ENCODE measurements at regions not wholly inside any gene's neighbourhood (a gene's known extent, or its start where the extent isn't known, plus 50 kb on each side); places are given as distances from the start of the nearest gene placed in this dataset.

- no peak for TF ChIP-seq CTCF (IDR thresholded peaks at IDR 0.05; ENCODE audit: low read length)
- no peak for TF ChIP-seq EZH2 (optimal IDR thresholded peaks at IDR 0.05; ENCODE audit: low read depth, low read length)
- TF ChIP-seq EZH2phosphoT487 (IDR thresholded peaks at IDR 0.05; ENCODE audit: low read length): no peak
Measured at GRCh38 chrX:128883650-128884049, 639.6 kb downstream of the SMARCA1 start.
